Fibroblast of lung (primary cell): ENCODE measurements at regions not wholly inside any gene's neighbourhood (a gene's known extent, or its start where the extent isn't known, plus 50 kb on each side); places are given as distances from the start of the nearest gene placed in this dataset.

Source experiments
- DNase-seq, 2 donors: peaks; one replicate each; pipeline versions ENCODE4 v3.0.0 to v3.0.0-alpha.2; 2010; ENCODE audit warnings: low read depth in 2 of 2
- H2AFZ ChIP-seq: 2 replicates; pipeline ENCODE4 v1.5.1; 2012; ENCODE audit warnings: low read length, control low read depth, inconsistent platforms
- H3K27ac ChIP-seq: 2 replicates; pipeline ENCODE4 v1.5.1; 2011; ENCODE audit warnings: low read length, control low read depth; ENCODE audit not compliant: insufficient read depth
- H3K27me3 ChIP-seq: 2 replicates; pipeline ENCODE4 v1.5.1; 2011; ENCODE audit warnings: mild to moderate bottlenecking, low read length; ENCODE audit not compliant: control insufficient read depth, insufficient read depth
- H3K36me3 ChIP-seq: 2 replicates; pipeline ENCODE4 v1.5.1; 2011; ENCODE audit warnings: low read length; ENCODE audit not compliant: control insufficient read depth, insufficient read depth
- H3K4me1 ChIP-seq: 2 replicates; pipeline ENCODE4 v1.5.1; 2011; ENCODE audit warnings: low read length; ENCODE audit not compliant: control insufficient read depth, insufficient read depth; ENCODE audit errors: extremely low read depth
- H3K4me2 ChIP-seq: 2 replicates; pipeline ENCODE4 v1.5.1; 2011; ENCODE audit warnings: low read length, control low read depth; ENCODE audit not compliant: insufficient read depth; ENCODE audit errors: extremely low read depth
- H3K4me3 ChIP-seq, 4 experiments: fragments of 200-600 bp in 1 of 4; sonication (generic) in 1 of 4; replicated peaks in 1 of 4; 2 replicates each; pipeline ENCODE4 v1.5.1; 2011 to 2016; ENCODE audit warnings: low read length in 4 of 4, low read depth in 3 of 4, mild to moderate bottlenecking in 3 of 4, control low read depth in 2 of 4, inconsistent platforms in 1 of 4, mixed read lengths in 1 of 4; ENCODE audit not compliant: insufficient read depth in 1 of 4; ENCODE audit errors: control extremely low read depth in 1 of 4
- H3K79me2 ChIP-seq: 2 replicates; pipeline ENCODE4 v1.5.1; 2012; ENCODE audit warnings: mild to moderate bottlenecking, low read length, inconsistent platforms; ENCODE audit not compliant: control insufficient read depth, insufficient read depth
- H3K9ac ChIP-seq: 2 replicates; pipeline ENCODE4 v1.5.1; 2011; ENCODE audit warnings: mild to moderate bottlenecking, low read length, control low read depth; ENCODE audit not compliant: insufficient read depth
- H3K9me3 ChIP-seq: 2 replicates; pipeline ENCODE4 v1.5.1; 2012; ENCODE audit warnings: low read depth, low read length; ENCODE audit not compliant: control insufficient read depth, insufficient read depth
- H4K20me1 ChIP-seq: 2 replicates; pipeline ENCODE4 v1.5.1; 2011; ENCODE audit warnings: low read length; ENCODE audit not compliant: control insufficient read depth, insufficient read depth; ENCODE audit errors: extremely low read depth
- CTCF ChIP-seq, 2 donors: IDR thresholded peaks in 1 of 2; conservative IDR thresholded peaks in 1 of 2; 1 replicate in 1 of 2; 2 replicates in 1 of 2; pipeline ENCODE4 v1.5.1; 2011 to 2012; ENCODE audit warnings: low read length in 2 of 2, control low read depth in 1 of 2, inconsistent platforms in 1 of 2, low read depth in 1 of 2, mild to moderate bottlenecking in 1 of 2
- EZH2 ChIP-seq: IDR thresholded peaks from 2 replicates; pipeline ENCODE4 v1.5.1; 2012; ENCODE audit warnings: low read length, control low read depth, mild to moderate bottlenecking; ENCODE audit errors: missing control alignments

- no peak for DNase-seq
- no peaks in the 10 kb centered on the region for H3K36me3 ChIP-seq
- H3K27me3 ChIP-seq, result no peaks in the 10 kb centered on the region
- H3K9ac ChIP-seq, result no peak overlapping the region
- no peak overlapping the region for H2AFZ ChIP-seq
- no peak overlapping the region for H3K4me2 ChIP-seq
- H4K20me1 ChIP-seq, result no peaks in the 10 kb centered on the region
- H3K9me3 ChIP-seq, result no peaks in the 10 kb centered on the region
- H3K79me2 ChIP-seq, result no peaks in the 10 kb centered on the region
- H3K4me1 ChIP-seq, result no peaks in the 10 kb centered on the region
- no peak overlapping the region for H3K27ac ChIP-seq
- no peak for TF ChIP-seq CTCF (conservative IDR thresholded peaks at IDR 0.05 in 1 of 2, IDR thresholded peaks at IDR 0.05 in 1 of 2; ENCODE audit: low read depth in 1 of 2, low read length in 2 of 2)
- TF ChIP-seq EZH2, result no peak
- H3K4me3 ChIP-seq, result no peak overlapping the region
Measured at GRCh38 chr2:67091681-67092080, 305.5 kb upstream of the ETAA1 start.

GRCh38 chr2:67095121-67095520 lies 302.0 kb upstream of the ETAA1 start:
- Histone ChIP-seq H3K9me3 (no peaks in the 10 kb centered on the region), H4K20me1 (no peaks in the 10 kb centered on the region), H3K36me3 (no peaks in the 10 kb centered on the region), H3K27me3 (no peaks in the 10 kb centered on the region), H3K4me3 (no peak overlapping the region), H2AFZ (peak overlapping the region; percentile 52), H3K9ac (no peak overlapping the region), H3K27ac (no peak overlapping the region), H3K79me2 (no peaks in the 10 kb centered on the region), H3K4me1 (no peaks in the 10 kb centered on the region), H3K4me2 (no peak overlapping the region)
- DNase-seq, result no peak
- TF ChIP-seq CTCF (conservative IDR thresholded peaks at IDR 0.05 in 1 of 2, IDR thresholded peaks at IDR 0.05 in 1 of 2; ENCODE audit: low read depth in 1 of 2, low read length in 2 of 2) (no peak), EZH2 (no peak)

GRCh38 chr2:67096886-67097285 lies 300.2 kb upstream of the ETAA1 start:
- Histone ChIP-seq H3K4me2 (no peak overlapping the region), H3K9ac (no peak overlapping the region), H3K79me2 (no peaks in the 10 kb centered on the region), H3K36me3 (no peaks in the 10 kb centered on the region), H3K27ac (no peak overlapping the region), H2AFZ (no peak overlapping the region), H3K9me3 (no peaks in the 10 kb centered on the region), H4K20me1 (no peaks in the 10 kb centered on the region), H3K4me1 (no peaks in the 10 kb centered on the region), H3K4me3 (no peak overlapping the region), H3K27me3 (no peaks in the 10 kb centered on the region)
- DNase-seq, result no peak
- TF ChIP-seq EZH2, result no peak
- TF ChIP-seq CTCF (conservative IDR thresholded peaks at IDR 0.05 in 1 of 2, IDR thresholded peaks at IDR 0.05 in 1 of 2; ENCODE audit: low read depth in 1 of 2, low read length in 2 of 2), result no peak
